Activated B cell treated with CpG ODN at 0.5 μM for 24 hours (primary cell): ENCODE measurements at regions not wholly inside any gene's neighbourhood (a gene's known extent, or its start where the extent isn't known, plus 50 kb on each side); places are given as distances from the start of the nearest gene placed in this dataset.

ENCODE experiments used
- ATAC-seq: fragments of 200-7000 bp; cut with Tn5 transposase; one replicate; pipeline ENCODE4 v1.10.0; 2021; ENCODE audit warnings: low read depth, mild to moderate bottlenecking, moderate library complexity
- CTCF ChIA-PET: fragments of 350-600 bp; sonication (Branson Sonifier 250); formaldehyde crosslinking; loops from one replicate; lab custom pipeline; 2021; ENCODE audit warnings: antibody characterized with exemption; lab: Charles Lee
- POLR2A ChIA-PET: fragments of 350-600 bp; sonication (Branson Sonifier 250); formaldehyde crosslinking; loops from one replicate; lab custom pipeline; 2021; ENCODE audit warnings: antibody characterized with exemption; lab: Charles Lee
- DNase-seq: peaks from one replicate; pipeline ENCODE4 v3.0.0; 2022
- H3K27ac Mint-ChIP-seq: one replicate; pipeline ENCODE4 v1.8.0; 2020; ENCODE audit warnings: mixed read lengths
- H3K27me3 Mint-ChIP-seq: one replicate; pipeline ENCODE4 v1.8.0; 2021; ENCODE audit warnings: mixed read lengths
- H3K36me3 Mint-ChIP-seq: one replicate; pipeline ENCODE4 v1.8.0; 2021; ENCODE audit warnings: low read depth, mixed read lengths
- H3K4me1 Mint-ChIP-seq: one replicate; pipeline ENCODE4 v1.8.0; 2021; ENCODE audit warnings: mixed read lengths
- H3K4me3 Mint-ChIP-seq: one replicate; pipeline ENCODE4 v1.8.0; 2020; ENCODE audit warnings: mild to moderate bottlenecking, mixed read lengths
- H3K9me3 Mint-ChIP-seq: one replicate; pipeline ENCODE4 v1.8.0; 2020; ENCODE audit warnings: mixed read lengths
- intact Hi-C: fragments of 100-400 bp; cut with micrococcal nuclease; formaldehyde crosslinking; loops from one replicate; pipeline ENCODE4 v1.15.1; 2024
- TF ChIP-seq, protein P1 (sequence below): fragments of 200-600 bp; IDR thresholded peaks from one replicate; pipeline ENCODE4 v1.8.0; 2022; ENCODE audit warnings: antibody characterized with exemption, mild to moderate bottlenecking

DNA sequence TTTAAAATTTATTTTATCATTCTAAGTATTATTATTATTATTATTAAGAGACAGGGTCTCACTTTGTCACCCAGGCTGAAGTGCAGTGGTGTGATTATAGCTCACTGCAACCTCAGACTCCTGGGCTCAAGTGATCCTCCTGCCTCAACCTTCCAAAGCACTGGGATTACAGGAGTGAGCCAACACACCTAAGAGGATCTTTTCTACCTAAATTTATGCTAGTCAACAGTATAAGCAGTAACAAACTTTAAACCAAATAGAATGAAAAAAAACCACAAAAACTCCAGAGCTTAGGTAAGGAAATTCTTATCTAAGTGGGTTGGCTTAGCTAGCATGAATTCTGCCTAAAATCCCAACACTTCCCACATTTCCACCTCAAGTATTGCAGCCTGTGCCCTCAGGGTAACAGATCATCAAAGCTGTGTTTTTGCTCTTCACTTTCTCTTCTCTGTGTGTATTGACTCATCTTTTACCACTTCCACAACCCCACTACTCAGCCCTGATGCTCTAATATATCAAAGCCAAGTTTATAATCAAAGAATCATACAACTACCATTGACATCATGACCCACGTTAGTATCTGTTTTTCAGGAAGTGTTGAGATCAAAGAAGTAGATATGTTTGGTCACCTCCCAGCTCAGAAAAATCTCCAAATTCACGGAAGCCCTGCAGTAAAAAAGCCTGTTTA is 93.7 kb upstream of the SPON1 start:
- CTCF ChIA-PET, result no interaction called here
- H3K9me3 Mint-ChIP-seq, result no peaks in the 10 kb centered on the region
- peaks cover 5% of the 10 kb centered on the region for H3K4me1 Mint-ChIP-seq
- H3K27me3 Mint-ChIP-seq, result peaks cover 10% of the 10 kb centered on the region
- POLR2A ChIA-PET, result no interaction called here
- no peak overlapping the region for H3K27ac Mint-ChIP-seq
- H3K36me3 Mint-ChIP-seq, result no peaks in the 10 kb centered on the region
- intact Hi-C loops, result no loop called here
- H3K4me3 Mint-ChIP-seq, result no peak overlapping the region
- TF ChIP-seq, protein P1, sequence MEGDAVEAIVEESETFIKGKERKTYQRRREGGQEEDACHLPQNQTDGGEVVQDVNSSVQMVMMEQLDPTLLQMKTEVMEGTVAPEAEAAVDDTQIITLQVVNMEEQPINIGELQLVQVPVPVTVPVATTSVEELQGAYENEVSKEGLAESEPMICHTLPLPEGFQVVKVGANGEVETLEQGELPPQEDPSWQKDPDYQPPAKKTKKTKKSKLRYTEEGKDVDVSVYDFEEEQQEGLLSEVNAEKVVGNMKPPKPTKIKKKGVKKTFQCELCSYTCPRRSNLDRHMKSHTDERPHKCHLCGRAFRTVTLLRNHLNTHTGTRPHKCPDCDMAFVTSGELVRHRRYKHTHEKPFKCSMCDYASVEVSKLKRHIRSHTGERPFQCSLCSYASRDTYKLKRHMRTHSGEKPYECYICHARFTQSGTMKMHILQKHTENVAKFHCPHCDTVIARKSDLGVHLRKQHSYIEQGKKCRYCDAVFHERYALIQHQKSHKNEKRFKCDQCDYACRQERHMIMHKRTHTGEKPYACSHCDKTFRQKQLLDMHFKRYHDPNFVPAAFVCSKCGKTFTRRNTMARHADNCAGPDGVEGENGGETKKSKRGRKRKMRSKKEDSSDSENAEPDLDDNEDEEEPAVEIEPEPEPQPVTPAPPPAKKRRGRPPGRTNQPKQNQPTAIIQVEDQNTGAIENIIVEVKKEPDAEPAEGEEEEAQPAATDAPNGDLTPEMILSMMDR, result no peak
- ATAC-seq (no peak), DNase-seq (no peak)

- H3K27ac Mint-ChIP-seq, result no peak overlapping the region
- ChIA-PET CTCF (no interaction called here), POLR2A (no interaction called here)
- no peaks in the 10 kb centered on the region for H3K36me3 Mint-ChIP-seq
- intact Hi-C loops, result no loop called here
- peaks cover 10% of the 10 kb centered on the region for H3K27me3 Mint-ChIP-seq
- no peak for DNase-seq
- TF ChIP-seq, protein P1, result no peak
- no peak for ATAC-seq
- H3K4me3 Mint-ChIP-seq, result no peak overlapping the region
- no peaks in the 10 kb centered on the region for H3K9me3 Mint-ChIP-seq
- peaks cover 5% of the 10 kb centered on the region for H3K4me1 Mint-ChIP-seq
Observed at GRCh38 chr11:13869398-13869886, 93.1 kb upstream of the SPON1 start.

- ChIA-PET CTCF (interaction anchor here (1.2 kb wide), 1 partner anchor 10 kb away, joined by 3 read pairs; no protein-coding TSS in a partner anchor), POLR2A (no interaction called here)
- H3K27me3 Mint-ChIP-seq, result peaks cover 14% of the 10 kb centered on the region
- no peaks in the 10 kb centered on the region for H3K36me3 Mint-ChIP-seq
- intact Hi-C loops, result loop anchor here (5.0 kb wide), 1 partner anchor 373 kb away; no protein-coding TSS in a partner anchor
- TF ChIP-seq, protein P1, result no peak
- H3K9me3 Mint-ChIP-seq, result no peaks in the 10 kb centered on the region
- no peak overlapping the region for H3K27ac Mint-ChIP-seq
- no peak overlapping the region for H3K4me3 Mint-ChIP-seq
- H3K4me1 Mint-ChIP-seq, result peaks cover 5% of the 10 kb centered on the region
- ATAC-seq, result no peak
- no peak for DNase-seq
Observed at GRCh38 chr11:13874597-13874996, 87.9 kb upstream of the SPON1 start.

DNA sequence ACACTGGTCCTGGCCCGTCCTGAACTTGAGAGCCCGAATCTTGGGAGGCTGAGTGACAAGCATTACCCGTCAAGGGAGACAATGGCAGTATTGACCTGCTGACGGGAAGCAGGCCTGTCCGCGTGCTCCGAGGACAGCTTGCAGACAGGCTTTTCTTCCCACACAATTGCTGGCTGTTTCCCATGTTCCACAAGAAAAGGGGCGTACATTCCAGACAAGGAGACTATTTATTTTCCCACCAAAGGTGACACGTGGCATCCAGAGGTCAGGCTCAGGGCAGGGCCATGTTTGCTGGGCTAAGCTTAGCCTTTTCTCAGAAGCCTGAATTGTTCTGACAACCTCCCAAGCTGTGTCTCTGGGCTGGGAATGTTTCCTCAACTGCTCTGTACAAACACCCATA is 86.9 kb upstream of the SPON1 start:
- CTCF ChIA-PET, result no interaction called here
- Mint-ChIP-seq H3K4me3 (no peak overlapping the region), H3K27me3 (peaks cover 14% of the 10 kb centered on the region), H3K36me3 (no peaks in the 10 kb centered on the region), H3K9me3 (no peaks in the 10 kb centered on the region), H3K27ac (no peak overlapping the region), H3K4me1 (peaks cover 10% of the 10 kb centered on the region)
- intact Hi-C loops, result no loop called here
- DNase-seq (no peak), ATAC-seq (no peak)
- POLR2A ChIA-PET, result no interaction called here
- TF ChIP-seq, protein P1, result no peak

GRCh38 chr11:13876423-13876822 is 86.1 kb upstream of the SPON1 start:
- no peak overlapping the region for H3K27ac Mint-ChIP-seq
- peaks cover 10% of the 10 kb centered on the region for H3K27me3 Mint-ChIP-seq
- ChIA-PET POLR2A (no interaction called here), CTCF (no interaction called here)
- ATAC-seq (no peak), DNase-seq (no peak)
- H3K9me3 Mint-ChIP-seq, result no peaks in the 10 kb centered on the region
- intact Hi-C loops, result no loop called here
- TF ChIP-seq, protein P1, result no peak
- peaks cover 13% of the 10 kb centered on the region for H3K4me1 Mint-ChIP-seq
- no peaks in the 10 kb centered on the region for H3K36me3 Mint-ChIP-seq
- no peak overlapping the region for H3K4me3 Mint-ChIP-seq
